Omental fat pad (tissue), 3 donors: ENCODE measurements at regions not wholly inside any gene's neighbourhood (a gene's known extent, or its start where the extent isn't known, plus 50 kb on each side); places are given as distances from the start of the nearest gene placed in this dataset.

Experiments used
- ATAC-seq: fragments of 150-250 bp; one replicate; pipeline ENCODE4 v1.9.1; 2016; ENCODE audit warnings: mild to moderate bottlenecking, moderate library complexity; ENCODE audit not compliant: low FRiP score
- DNase-seq: peaks from one replicate; pipeline ENCODE4 v3.0.0-alpha.2; 2019; ENCODE audit warnings: low spot score
- TF ChIP-seq, protein P1 (sequence below), 3 donors: fragments of 450-650 bp; IDR thresholded peaks; one replicate each; pipeline ENCODE4 v1.5.1; 2016 to 2017; ENCODE audit warnings: antibody characterized with exemption in 3 of 3, mild to moderate bottlenecking in 3 of 3, moderate library complexity in 2 of 3

DNA sequence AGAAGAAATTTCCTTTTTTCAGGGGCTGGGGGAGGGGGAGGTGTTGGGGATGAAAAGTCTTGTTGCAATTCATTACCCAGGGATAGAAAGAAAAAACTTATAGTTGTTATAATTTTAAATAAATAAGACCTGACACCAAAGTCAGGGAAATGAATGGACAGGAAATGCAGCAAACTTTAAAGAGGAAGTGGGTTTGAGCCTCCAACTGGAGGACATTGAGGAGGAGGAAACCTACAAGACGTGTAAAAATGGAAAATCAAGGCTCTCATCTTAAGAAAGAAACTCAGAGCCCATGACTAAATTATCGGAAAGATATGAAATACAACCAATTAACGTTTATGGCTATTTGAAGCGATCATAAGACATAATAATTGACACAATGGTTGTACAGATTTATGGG is 54.4 kb downstream of the NIBAN1 start:
- no peak for DNase-seq
- ATAC-seq, result no peak
- TF ChIP-seq, protein P1, sequence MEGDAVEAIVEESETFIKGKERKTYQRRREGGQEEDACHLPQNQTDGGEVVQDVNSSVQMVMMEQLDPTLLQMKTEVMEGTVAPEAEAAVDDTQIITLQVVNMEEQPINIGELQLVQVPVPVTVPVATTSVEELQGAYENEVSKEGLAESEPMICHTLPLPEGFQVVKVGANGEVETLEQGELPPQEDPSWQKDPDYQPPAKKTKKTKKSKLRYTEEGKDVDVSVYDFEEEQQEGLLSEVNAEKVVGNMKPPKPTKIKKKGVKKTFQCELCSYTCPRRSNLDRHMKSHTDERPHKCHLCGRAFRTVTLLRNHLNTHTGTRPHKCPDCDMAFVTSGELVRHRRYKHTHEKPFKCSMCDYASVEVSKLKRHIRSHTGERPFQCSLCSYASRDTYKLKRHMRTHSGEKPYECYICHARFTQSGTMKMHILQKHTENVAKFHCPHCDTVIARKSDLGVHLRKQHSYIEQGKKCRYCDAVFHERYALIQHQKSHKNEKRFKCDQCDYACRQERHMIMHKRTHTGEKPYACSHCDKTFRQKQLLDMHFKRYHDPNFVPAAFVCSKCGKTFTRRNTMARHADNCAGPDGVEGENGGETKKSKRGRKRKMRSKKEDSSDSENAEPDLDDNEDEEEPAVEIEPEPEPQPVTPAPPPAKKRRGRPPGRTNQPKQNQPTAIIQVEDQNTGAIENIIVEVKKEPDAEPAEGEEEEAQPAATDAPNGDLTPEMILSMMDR (IDR thresholded peaks at IDR 0.05), result no peak

DNA sequence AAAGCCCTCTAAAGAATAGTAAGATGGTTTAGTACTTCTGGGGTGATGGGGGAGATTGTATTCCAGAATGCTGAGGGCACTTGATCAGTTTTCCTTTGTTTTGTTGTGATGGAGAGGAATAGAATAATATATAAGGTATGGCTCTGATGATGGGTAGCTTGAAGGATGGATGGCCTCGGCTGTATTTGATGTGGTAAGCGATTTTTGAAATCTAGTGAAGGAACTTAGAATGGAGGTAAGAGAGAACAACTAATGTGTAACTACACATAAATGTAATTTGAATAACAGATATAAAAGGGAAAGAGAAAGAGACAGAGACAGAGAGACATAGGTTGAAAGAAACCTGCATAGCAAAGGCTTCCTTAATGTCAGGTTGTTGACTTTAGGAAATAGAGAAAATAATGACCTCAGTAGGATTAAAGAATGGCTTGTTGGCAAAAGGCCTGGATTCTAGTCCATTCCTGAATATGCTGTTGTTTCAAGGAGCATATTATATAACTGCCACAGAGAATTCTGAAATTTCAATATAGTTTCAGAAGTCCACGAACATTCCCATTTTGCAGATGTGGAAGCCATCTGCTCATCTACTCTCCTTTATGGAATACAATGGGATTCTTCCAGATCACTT is 58.7 kb downstream of the NIBAN1 start:
- ATAC-seq (no peak), DNase-seq (no peak)
- TF ChIP-seq, protein P1 (IDR thresholded peaks at IDR 0.05), result no peak

DNA sequence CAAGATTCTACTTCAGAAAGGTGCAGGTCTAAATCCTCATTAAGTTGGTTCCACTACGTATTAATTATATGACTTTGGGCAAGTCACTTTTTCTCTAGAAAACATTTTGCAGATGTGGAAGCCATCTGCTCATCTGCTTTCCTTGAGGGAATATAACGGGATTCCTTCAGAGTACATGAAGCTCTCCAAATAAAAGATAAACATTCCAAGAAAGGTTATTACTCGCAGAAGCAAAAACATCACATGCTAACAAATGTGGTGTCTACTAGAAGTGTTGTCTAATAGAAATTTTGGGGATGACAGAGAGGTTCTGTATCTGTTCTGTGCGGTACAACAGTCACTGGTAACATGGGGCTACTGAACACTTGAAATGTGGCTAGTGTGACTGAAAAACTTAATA is 60.2 kb downstream of the NIBAN1 start:
- ATAC-seq, result no peak
- TF ChIP-seq, protein P1 (IDR thresholded peaks at IDR 0.05), result no peak

DNA sequence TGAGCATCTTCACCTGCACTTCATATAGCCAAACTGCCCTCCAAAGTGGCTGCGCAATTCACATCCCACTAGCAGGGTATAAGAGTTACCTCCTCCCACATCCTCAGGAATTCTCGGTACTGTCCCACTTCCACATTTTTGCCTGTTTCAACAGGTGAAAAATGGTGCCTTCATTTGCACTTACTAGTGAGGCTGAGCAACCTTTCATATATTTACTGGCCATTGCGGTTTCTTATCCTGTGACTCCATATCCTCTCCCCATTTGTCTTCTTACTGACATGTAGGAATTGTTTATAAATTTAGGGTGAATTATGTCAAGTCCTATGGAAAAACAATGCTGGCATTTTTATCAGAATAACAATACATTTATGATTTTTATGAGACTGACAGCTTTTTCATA is 61.9 kb downstream of the NIBAN1 start:
- TF ChIP-seq, protein P1 (IDR thresholded peaks at IDR 0.05), result no peak
- no peak for DNase-seq
- no peak for ATAC-seq

More for the DNA sequence above, 60.2 kb downstream of the NIBAN1 start:
- no peak for DNase-seq

DNA sequence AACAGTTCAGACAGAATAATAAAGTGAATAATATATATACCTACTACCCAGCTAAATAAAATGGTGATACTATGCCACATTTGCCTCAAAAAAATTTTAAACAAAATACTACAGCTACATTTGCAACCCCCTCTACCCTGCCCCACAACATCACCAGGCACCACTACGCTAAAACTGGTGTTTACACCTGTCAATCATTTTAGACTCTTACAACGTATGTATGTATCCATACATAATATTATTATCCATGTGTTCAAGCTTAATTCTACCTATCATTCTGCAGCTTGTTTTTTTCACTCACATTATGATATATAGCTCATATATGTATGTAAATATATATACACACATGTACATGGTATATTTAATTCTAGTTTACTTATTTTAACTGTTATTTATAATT is 62.5 kb downstream of the NIBAN1 start:
- DNase-seq (no peak), ATAC-seq (no peak)
- TF ChIP-seq, protein P1 (IDR thresholded peaks at IDR 0.05), result no peak

DNA sequence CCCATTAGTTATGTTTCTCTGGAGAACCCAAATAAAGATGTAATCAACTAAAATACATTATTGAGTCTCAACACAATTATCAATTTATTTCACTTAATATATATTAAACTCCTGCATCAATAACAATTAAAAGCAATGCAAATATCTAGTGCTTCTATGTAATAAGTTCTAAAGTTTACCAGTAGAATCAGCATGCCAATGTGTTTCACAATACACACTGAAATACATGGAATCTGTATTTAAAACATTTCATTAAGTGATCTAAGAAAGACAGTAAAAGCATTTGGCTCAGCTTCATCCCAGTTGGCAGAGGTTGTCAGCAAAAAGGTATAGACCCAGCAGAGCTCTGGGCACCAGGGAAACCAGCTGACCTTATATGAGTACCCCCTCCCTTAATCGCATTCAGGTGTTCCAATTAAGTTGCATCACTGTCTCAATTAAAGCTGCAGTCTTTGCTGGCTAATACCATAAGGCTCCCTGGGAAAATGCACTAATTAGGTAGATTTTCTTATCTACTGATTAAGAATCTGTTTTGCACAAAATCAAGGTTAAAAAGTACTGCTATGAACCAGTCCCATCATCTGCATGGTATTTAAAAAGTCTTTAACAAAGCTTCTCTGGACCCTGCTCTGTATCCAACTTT is 63.1 kb downstream of the NIBAN1 start:
- ATAC-seq (no peak), DNase-seq (no peak)
- TF ChIP-seq, protein P1 (IDR thresholded peaks at IDR 0.05), result no peak

DNA sequence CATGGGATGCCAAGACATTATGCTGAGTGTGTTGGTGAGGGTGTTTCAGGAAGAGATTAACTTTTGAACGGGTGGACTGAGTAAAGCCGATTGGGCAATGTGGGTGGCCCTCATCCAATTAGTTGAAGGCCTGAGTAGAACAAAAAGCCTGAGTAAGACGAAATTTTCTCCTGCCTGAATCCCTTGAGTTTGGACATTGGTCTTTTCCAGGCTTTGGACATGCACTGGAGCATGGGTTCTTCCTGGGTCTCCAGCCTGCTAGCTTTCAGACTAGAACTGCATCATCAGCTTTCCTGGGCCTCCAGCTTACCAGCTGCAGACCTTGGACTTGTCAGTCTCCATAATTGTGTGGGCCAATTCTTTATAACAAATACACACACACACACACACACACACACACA is 63.6 kb downstream of the NIBAN1 start:
- DNase-seq, result peak; percentile 66
- ATAC-seq, result peak; percentile 94
- TF ChIP-seq, protein P1 (IDR thresholded peaks at IDR 0.05), result no peak
